ENCODE measurements at regions not wholly inside any gene's neighbourhood (a gene's known extent, or its start where the extent isn't known, plus 50 kb on each side); places are given as distances from the start of the nearest gene placed in this dataset.
A peak's percentile ranks its signal among the peaks of the same experiment; 100 is the strongest.

DNA sequence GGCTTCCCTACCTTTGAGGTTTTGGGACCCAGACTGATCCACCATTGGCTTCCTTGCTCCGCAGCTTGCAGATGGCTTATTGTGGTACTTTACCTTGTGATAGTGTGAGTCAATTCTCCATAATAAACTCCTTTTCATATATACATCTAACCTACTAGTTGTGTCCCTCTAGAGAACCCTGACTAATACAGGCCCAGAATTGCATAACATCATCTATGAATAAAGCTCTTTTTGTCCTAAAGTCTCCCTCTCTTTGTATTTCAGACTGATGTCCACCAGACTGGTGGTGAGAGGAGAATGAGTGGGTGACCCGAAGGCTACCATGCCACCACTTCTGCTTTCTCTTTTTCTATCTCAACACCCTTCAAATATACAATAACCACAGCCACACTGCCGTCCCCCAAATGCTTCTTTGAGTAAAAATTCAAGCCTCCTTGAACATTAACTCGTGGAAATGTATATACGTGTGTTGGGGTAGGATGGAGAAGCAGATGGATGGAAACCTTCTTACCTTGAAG, 265.7 kb downstream of the PTBP2 start:
- Histone ChIP-seq H3K4me3 (ENCODE audit: low read depth, low read length) (no peak overlapping the region), H3K27me3 (ENCODE audit: control insufficient read depth, insufficient read depth, low read length) (no peaks in the 10 kb centered on the region), H3K36me3 (ENCODE audit: control insufficient read depth, insufficient read depth, low read length) (no peaks in the 10 kb centered on the region)
- DNase-seq (ENCODE audit: low read depth) (peak; percentile 7), FAIRE-seq (no peak)
- TF ChIP-seq, protein P1, sequence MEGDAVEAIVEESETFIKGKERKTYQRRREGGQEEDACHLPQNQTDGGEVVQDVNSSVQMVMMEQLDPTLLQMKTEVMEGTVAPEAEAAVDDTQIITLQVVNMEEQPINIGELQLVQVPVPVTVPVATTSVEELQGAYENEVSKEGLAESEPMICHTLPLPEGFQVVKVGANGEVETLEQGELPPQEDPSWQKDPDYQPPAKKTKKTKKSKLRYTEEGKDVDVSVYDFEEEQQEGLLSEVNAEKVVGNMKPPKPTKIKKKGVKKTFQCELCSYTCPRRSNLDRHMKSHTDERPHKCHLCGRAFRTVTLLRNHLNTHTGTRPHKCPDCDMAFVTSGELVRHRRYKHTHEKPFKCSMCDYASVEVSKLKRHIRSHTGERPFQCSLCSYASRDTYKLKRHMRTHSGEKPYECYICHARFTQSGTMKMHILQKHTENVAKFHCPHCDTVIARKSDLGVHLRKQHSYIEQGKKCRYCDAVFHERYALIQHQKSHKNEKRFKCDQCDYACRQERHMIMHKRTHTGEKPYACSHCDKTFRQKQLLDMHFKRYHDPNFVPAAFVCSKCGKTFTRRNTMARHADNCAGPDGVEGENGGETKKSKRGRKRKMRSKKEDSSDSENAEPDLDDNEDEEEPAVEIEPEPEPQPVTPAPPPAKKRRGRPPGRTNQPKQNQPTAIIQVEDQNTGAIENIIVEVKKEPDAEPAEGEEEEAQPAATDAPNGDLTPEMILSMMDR (IDR thresholded peaks at IDR 0.05; ENCODE audit: insufficient read depth, low read length, severe bottlenecking), result no peak

DNA sequence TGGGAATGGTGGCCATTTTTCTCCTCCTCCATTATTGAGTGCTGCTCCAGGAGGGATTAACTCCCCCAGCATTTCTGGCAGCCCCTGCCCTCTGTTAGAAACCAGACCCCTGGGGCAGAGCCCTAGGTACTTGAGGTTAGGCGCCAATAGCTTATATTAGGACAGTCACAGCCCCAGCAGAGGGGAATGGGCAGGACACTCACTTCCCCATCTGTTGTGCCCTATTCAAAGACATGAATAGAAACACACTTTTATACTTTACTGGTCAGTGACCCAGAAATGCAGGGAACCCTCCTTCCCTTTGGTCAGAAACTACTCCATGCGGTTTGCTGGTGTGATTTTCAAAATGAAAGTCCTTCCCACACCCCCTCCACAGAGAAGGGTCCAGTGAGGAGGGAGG, 267.7 kb downstream of the PTBP2 start:
- no peak for FAIRE-seq
- TF ChIP-seq, protein P1 (IDR thresholded peaks at IDR 0.05; ENCODE audit: insufficient read depth, low read length, severe bottlenecking), result no peak
- H3K27me3 ChIP-seq (ENCODE audit: control insufficient read depth, insufficient read depth, low read length), result no peaks in the 10 kb centered on the region
- H3K4me3 ChIP-seq (ENCODE audit: low read depth, low read length), result no peak overlapping the region
- DNase-seq (ENCODE audit: low read depth), result no peak
- no peaks in the 10 kb centered on the region for H3K36me3 ChIP-seq (ENCODE audit: control insufficient read depth, insufficient read depth, low read length)

DNA sequence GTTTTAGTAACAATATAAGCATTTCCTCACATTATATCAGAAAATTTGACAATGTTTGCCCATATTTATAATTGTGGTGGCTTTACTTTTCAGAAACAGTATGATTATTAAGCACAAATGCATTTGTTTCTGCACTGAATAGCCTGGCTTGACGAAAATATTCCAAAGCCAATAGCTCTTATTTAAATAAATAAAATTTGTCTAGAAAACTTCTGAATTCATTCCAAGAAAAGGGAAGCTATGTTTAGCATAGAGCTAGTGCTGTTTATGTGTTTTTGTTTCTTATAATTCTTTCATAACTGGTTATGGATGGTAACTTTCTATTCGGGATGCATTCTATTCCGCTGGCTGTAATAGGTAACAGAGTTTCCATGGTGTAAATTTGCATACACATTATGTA, 268.6 kb downstream of the PTBP2 start:
- no peak for DNase-seq (ENCODE audit: low read depth)
- FAIRE-seq, result no peak
- Histone ChIP-seq H3K36me3 (ENCODE audit: control insufficient read depth, insufficient read depth, low read length) (no peaks in the 10 kb centered on the region), H3K4me3 (ENCODE audit: low read depth, low read length) (no peak overlapping the region), H3K27me3 (ENCODE audit: control insufficient read depth, insufficient read depth, low read length) (no peaks in the 10 kb centered on the region)
- TF ChIP-seq, protein P1 (IDR thresholded peaks at IDR 0.05; ENCODE audit: insufficient read depth, low read length, severe bottlenecking), result no peak

DNA sequence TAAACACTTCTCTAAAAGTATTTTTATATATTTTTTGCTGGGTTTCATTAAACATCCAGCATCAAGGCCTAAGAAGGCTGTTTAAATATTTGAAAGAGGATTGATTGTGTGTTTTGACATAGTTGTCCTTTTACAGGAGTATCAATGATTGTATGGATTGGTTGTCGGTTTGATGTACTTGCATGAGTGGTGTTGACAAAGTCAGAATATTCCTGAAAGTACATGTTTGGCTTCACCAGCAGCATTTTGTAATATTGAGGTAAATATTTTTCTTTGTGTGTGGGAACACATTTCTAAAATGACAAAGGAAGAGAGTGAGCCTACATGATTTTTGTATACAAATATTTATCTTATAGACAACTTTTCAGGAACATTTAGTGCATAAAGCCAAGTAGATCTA, 269.7 kb downstream of the PTBP2 start:
- DNase-seq (ENCODE audit: low read depth) (no peak), FAIRE-seq (no peak)
- Histone ChIP-seq H3K36me3 (ENCODE audit: control insufficient read depth, insufficient read depth, low read length) (no peaks in the 10 kb centered on the region), H3K4me3 (ENCODE audit: low read depth, low read length) (no peak overlapping the region), H3K27me3 (ENCODE audit: control insufficient read depth, insufficient read depth, low read length) (no peaks in the 10 kb centered on the region)
- TF ChIP-seq, protein P1 (IDR thresholded peaks at IDR 0.05; ENCODE audit: insufficient read depth, low read length, severe bottlenecking), result no peak

DNA sequence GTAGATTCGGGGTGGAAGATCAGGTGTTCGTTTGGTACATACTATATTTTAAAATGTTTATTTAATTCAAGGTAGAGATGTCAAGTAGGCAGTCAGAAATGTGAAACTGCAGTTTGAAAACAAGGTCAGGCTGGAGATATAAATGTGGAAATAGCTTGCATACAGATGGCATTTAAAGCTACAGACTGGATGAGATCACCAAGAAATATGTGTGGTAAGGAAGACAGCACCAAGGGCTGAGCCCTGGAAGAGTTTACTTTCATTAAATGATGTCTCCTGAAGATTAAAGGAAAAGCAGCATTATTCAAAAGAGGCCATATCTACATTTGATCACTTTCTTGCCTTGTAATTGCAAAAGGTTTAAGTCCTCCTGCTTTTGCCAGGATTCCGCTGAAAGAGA, 271.3 kb downstream of the PTBP2 start:
- DNase-seq (ENCODE audit: low read depth), result no peak
- Histone ChIP-seq H3K4me3 (ENCODE audit: low read depth, low read length) (no peak overlapping the region), H3K36me3 (ENCODE audit: control insufficient read depth, insufficient read depth, low read length) (no peaks in the 10 kb centered on the region), H3K27me3 (ENCODE audit: control insufficient read depth, insufficient read depth, low read length) (no peaks in the 10 kb centered on the region)
- no peak for FAIRE-seq
- TF ChIP-seq, protein P1 (IDR thresholded peaks at IDR 0.05; ENCODE audit: insufficient read depth, low read length, severe bottlenecking), result no peak

DNA sequence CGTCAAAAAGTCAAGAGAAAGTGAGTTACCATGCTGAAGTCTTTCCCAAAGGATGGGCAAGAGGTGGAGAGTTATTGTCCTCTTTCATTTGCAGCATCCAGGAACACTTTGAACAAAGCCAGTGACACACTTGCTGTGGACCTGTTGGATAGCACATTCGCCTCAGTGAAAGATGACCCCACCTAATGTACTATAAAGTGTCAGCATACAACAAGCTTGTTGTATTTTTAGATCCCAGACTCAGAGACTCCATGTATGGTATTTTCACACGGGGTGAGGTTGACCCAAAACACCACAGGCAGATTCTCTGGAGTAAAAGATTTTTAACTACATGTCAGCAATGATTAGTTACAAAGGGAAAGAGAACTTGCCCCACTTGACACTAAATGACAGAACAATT, 273.8 kb downstream of the PTBP2 start:
- Histone ChIP-seq H3K4me3 (ENCODE audit: low read depth, low read length) (no peak overlapping the region), H3K27me3 (ENCODE audit: control insufficient read depth, insufficient read depth, low read length) (no peaks in the 10 kb centered on the region), H3K36me3 (ENCODE audit: control insufficient read depth, insufficient read depth, low read length) (no peaks in the 10 kb centered on the region)
- no peak for DNase-seq (ENCODE audit: low read depth)
- no peak for FAIRE-seq
- TF ChIP-seq, protein P1 (IDR thresholded peaks at IDR 0.05; ENCODE audit: insufficient read depth, low read length, severe bottlenecking), result no peak
